NCI-H226 (cell line): ENCODE measurements at regions not wholly inside any gene's neighbourhood (a gene's known extent, or its start where the extent isn't known, plus 50 kb on each side); places are given as distances from the start of the nearest gene placed in this dataset.

Source experiments
- DNase-seq: peaks from one replicate; pipeline ENCODE4 v3.0.0-alpha.2; 2015

GRCh38 chr13:31048521-31048920 is 113.2 kb downstream of the HSPH1 start:
- peak; percentile 46 for DNase-seq

DNA sequence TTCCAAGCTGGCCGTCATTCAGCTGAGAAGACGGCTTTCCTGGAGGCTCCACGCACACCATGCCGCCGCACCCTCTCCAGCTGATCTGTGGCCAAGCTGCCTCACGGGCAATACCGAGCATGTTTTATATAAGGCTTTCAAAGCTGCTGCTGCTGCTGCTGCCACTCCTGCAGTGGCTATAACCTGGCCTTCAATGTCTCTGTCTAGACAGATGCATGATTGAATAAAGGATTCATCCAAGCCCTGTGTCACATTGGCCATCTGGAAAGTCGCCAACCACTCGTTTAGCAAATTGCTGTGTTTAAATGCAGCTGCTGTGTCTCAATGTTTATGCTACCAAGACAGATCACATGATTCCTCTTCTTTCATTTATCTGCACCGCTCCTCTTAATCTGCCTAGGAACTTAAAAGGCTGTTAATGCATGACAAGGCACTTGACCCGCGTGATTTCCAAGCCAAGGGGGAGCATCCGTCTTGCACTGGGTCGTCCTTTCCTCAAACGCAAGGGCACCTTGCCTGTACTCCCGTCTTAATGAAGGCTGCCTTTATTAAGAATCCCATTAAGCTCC is 114.3 kb downstream of the TEX26 start:
- DNase-seq = no peak

- DNase-seq = peak; percentile 87
Measured at GRCh38 chr13:31045286-31046081, 113.0 kb downstream of the TEX26 start.

DNA sequence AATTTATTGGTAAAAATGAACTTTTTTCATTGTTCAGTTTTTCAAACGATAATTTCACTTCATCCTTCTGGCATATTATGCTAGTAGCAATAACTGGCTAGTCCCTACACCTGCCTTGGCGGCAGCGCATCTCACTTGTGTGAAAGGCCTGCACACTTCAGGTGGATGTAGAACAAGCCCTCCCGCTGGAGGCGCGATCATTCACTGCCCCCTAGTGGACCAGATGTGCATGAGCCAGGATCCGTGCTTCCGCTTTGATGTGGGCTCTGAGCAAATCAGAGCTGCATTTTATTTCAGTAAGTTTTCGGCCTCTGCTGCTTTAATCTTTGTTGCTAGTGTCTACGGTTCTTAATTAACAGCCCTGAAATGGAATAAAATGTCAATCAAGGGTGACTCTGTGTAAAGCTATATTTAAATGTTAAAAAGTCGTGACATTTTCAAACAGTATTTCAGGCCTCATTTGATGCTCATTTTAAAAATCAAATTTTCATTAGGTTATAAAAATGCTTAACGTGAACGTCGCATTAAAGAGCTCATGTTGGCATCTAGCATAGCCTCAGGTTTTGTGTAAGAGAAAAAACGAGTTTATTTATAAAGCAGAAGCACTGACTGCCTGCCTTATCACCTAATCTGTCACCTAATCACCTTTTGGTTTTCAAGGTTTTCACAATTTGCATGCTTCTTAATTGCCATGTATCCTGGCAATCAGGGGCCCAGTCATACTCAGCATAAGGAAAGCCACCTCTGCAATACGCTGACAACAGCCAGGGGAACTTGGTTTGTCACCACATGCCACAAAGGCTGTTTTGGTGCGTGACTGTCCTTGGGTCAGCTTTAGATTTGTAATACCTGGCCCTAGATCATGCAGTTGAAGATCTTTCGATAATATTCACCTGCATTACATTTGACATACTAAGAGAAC is 112.2 kb downstream of the TEX26 start:
- DNase-seq = peak; percentile 23

DNA sequence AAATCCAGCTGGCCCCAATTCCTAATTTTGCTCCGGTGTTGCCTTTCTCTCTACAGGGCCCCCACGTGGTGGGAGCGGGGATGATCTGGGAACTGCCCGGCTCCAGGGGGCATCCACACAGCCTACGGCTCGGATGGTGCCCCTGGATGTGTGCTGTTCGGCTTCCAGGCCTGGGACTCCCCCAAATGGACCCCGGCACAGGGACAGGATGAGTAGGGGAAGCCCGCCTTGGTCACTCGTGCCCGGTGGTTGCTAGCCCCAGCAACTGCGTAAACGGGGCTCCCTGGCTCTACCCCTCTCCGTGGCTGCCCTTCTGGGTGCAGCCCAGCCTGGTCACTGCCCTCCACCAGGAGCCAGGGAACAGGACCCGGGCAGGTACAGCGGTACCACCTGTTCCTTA is 111.5 kb downstream of the TEX26 start:
- DNase-seq = no peak

GRCh38 chr13:31042481-31043165 is 110.2 kb downstream of the TEX26 start:
- no peak for DNase-seq

DNA sequence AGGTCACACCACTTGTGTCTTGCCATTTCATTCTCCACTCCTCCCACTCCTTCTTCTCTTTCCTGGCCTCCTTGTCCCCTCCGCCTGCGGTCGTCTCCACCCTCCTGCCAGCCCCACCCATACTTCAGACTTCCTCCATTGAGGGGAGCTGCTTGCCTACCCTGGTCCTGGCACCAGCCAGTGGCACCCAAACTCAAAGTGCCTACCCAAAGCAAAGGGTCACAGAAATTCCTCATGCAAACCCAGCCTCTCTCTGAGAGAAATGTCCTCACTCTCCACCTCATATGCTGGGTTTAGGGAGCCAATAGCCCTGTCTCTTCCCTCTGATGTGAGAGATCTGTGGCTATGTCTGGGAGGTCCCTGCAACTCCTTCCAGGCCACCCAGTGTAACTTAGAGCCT is 109.6 kb downstream of the TEX26 start:
- no peak for DNase-seq

- no peak for DNase-seq
Measured at GRCh38 chr13:31038834-31039552, 106.5 kb downstream of the TEX26 start.

DNA sequence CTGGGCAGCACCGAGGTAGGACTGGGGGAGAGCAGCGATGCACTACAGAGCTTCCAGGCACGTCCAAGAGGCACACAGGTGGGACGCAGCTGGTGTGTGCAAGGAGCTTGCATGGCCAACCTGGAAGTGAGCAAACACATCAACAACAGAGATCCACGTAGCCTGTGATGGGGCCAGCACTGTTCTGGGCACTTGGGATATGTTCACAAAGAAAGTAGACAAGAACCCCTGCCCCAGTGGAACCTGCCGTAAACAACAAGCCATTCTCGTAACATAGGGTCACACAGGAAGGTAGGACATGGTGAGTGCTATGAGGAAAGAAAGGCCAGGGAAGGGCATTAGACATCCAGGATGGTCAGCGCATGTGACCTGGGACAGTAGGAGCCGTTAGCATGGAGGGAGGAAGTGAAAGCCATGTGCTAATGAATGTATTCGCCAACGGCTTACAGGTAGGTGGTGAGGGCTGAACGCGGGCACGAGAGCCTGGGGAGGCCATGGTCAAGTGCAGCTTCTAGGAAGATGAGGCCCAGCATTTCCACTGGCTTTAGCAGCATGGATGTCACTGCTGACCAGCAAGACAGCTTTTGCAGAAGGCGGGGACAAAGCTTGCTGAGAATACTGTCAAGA is 105.5 kb downstream of the TEX26 start:
- DNase-seq = no peak

GRCh38 chr13:31036731-31037695 is 104.6 kb downstream of the TEX26 start:
- no peak for DNase-seq

- DNase-seq = no peak
Measured at GRCh38 chr13:31035185-31035965, 102.9 kb downstream of the TEX26 start.

DNA sequence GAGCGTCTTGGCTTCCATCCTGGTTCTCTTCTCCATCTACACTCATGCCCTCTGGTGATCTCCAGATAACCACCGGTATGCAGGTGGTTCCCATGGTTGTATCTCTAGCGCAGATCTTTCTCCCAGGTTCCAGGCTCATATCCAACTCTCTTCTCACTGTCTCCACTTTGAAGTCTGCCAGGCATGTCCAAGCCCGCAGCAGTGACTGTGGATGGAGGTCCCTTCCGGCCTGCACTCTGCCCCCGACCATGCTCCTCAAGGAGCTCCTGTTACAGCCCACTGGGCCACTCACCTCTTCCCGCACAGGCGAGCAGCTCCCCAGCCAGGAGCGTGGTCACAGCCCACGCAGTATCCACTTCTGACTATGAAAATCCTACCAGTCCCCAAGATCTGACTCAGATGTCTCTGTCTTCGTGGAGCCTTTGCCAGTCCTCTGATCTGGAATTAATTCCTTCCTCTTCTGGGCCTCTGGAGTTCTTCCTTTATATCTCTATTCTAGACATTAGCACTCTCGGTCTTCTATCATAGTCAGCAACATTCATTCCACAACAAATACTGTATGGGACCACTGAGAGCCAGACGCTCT is 100.2 kb downstream of the TEX26 start:
- no peak for DNase-seq

- DNase-seq = no peak
Measured at GRCh38 chr13:31031482-31031881, 99.0 kb downstream of the TEX26 start.

DNA sequence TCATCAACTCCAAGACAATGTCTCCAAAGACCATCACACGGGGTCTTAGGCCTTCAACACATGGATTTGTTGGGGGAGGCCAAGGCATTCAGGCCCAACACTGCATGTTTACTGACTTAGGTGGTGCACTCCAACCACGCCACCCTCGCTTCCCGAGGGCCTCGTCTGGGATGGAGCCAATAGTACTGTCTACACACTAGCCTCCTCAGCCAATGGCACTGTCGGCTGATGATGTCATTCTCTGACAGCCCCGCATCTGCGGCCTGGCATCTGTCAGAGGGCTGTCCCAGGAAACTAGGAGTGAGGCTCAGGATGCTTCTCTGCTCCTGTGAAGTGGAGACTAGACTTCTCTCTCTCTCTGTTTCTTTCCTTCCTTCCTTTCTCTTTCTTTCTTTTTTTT is 96.6 kb downstream of the TEX26 start:
- no peak for DNase-seq

GRCh38 chr13:31027136-31027535 is 94.7 kb downstream of the TEX26 start:
- DNase-seq = no peak
